KBM-7 (cell line): ENCODE measurements at regions not wholly inside any gene's neighbourhood (a gene's known extent, or its start where the extent isn't known, plus 50 kb on each side); places are given as distances from the start of the nearest gene placed in this dataset.

ENCODE experiments used
- DNase-seq: peaks from one replicate; pipeline ENCODE4 v3.0.0-alpha.2; 2015
- in situ Hi-C: fragments of 300-500 bp; cut with MboI; formaldehyde crosslinking; loops from 2 replicates; pipeline ENCODE4 v1.14.3; 2020; ENCODE audit warnings: low sequenced_read_pairs, low pct_unique_long_range_greater_than_20kb, mixed read lengths

GRCh38 chr15:25624504-25625177 lies 185.8 kb upstream of the UBE3A start:
- in situ Hi-C loops, result no loop called here
- DNase-seq, result no peak

- in situ Hi-C loops, result no loop called here
- DNase-seq, result no peak
These were observed 184.9 kb upstream of the UBE3A start for GRCh38 chr15:25623708-25624107.

- in situ Hi-C loops, result no loop called here
These were observed 181.6 kb upstream of the UBE3A start for GRCh38 chr15:25620466-25620865.

GRCh38 chr15:25619761-25620160 lies 180.9 kb upstream of the UBE3A start:
- in situ Hi-C loops, result no loop called here
- no peak for DNase-seq

More at GRCh38 chr15:25620466-25620865, 181.6 kb upstream of the UBE3A start:
- no peak for DNase-seq

GRCh38 chr15:25619076-25619475 lies 180.3 kb upstream of the UBE3A start:
- DNase-seq, result no peak
- in situ Hi-C loops, result no loop called here

- in situ Hi-C loops, result no loop called here
- DNase-seq, result no peak
These were observed 179.3 kb upstream of the UBE3A start for GRCh38 chr15:25618161-25618560.

GRCh38 chr15:25616471-25616870 lies 177.6 kb upstream of the UBE3A start:
- DNase-seq, result no peak
- in situ Hi-C loops, result no loop called here

GRCh38 chr15:25613134-25613533 lies 174.3 kb upstream of the UBE3A start:
- DNase-seq, result no peak
- in situ Hi-C loops, result no loop called here

GRCh38 chr15:25611603-25612002 lies 172.8 kb upstream of the UBE3A start:
- in situ Hi-C loops, result no loop called here
- DNase-seq, result no peak

- DNase-seq, result no peak
- in situ Hi-C loops, result no loop called here
These were observed 170.5 kb upstream of the UBE3A start for GRCh38 chr15:25609371-25609770.

- in situ Hi-C loops, result no loop called here
- DNase-seq, result no peak
These were observed 170.1 kb upstream of the UBE3A start for GRCh38 chr15:25608926-25609325.

- in situ Hi-C loops, result no loop called here
- DNase-seq, result no peak
These were observed 166.3 kb upstream of the UBE3A start for GRCh38 chr15:25605151-25605550.

GRCh38 chr15:25600751-25601150 lies 161.9 kb upstream of the UBE3A start:
- in situ Hi-C loops, result no loop called here
- no peak for DNase-seq

GRCh38 chr15:25597571-25597970 lies 158.7 kb upstream of the UBE3A start:
- DNase-seq, result no peak
- in situ Hi-C loops, result no loop called here

- in situ Hi-C loops, result no loop called here
- no peak for DNase-seq
These were observed 158.1 kb upstream of the UBE3A start for GRCh38 chr15:25596644-25597562.

GRCh38 chr15:25587616-25588340 lies 149.0 kb upstream of the UBE3A start:
- DNase-seq, result no peak
- in situ Hi-C loops, result no loop called here

GRCh38 chr15:25582886-25583285 lies 144.1 kb upstream of the UBE3A start:
- in situ Hi-C loops, result no loop called here

GRCh38 chr15:25579127-25579526 lies 140.3 kb upstream of the UBE3A start:
- DNase-seq, result no peak
- in situ Hi-C loops, result no loop called here

More at GRCh38 chr15:25582886-25583285, 144.1 kb upstream of the UBE3A start:
- no peak for DNase-seq

- DNase-seq, result no peak
- in situ Hi-C loops, result no loop called here
These were observed 133.4 kb upstream of the UBE3A start for GRCh38 chr15:25572191-25572590.

- DNase-seq, result no peak
- in situ Hi-C loops, result no loop called here
These were observed 129.9 kb upstream of the UBE3A start for GRCh38 chr15:25568751-25569150.
